ENCODE measurements at regions not wholly inside any gene's neighbourhood (a gene's known extent, or its start where the extent isn't known, plus 50 kb on each side); places are given as distances from the start of the nearest gene placed in this dataset.

- H3K4me3 ChIP-seq (ENCODE audit: low read depth, low read length): no peak overlapping the region
- DNase-seq (ENCODE audit: low read depth): no peak
- TF ChIP-seq, protein P1, sequence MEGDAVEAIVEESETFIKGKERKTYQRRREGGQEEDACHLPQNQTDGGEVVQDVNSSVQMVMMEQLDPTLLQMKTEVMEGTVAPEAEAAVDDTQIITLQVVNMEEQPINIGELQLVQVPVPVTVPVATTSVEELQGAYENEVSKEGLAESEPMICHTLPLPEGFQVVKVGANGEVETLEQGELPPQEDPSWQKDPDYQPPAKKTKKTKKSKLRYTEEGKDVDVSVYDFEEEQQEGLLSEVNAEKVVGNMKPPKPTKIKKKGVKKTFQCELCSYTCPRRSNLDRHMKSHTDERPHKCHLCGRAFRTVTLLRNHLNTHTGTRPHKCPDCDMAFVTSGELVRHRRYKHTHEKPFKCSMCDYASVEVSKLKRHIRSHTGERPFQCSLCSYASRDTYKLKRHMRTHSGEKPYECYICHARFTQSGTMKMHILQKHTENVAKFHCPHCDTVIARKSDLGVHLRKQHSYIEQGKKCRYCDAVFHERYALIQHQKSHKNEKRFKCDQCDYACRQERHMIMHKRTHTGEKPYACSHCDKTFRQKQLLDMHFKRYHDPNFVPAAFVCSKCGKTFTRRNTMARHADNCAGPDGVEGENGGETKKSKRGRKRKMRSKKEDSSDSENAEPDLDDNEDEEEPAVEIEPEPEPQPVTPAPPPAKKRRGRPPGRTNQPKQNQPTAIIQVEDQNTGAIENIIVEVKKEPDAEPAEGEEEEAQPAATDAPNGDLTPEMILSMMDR (IDR thresholded peaks at IDR 0.05; ENCODE audit: insufficient read depth, low read depth, low read length): no peak
These were observed 141.3 kb upstream of the PMEPA1 start for GRCh38 chr20:57851025-57851682.

- no peak for DNase-seq (ENCODE audit: low read depth)
- TF ChIP-seq, protein P1 (IDR thresholded peaks at IDR 0.05; ENCODE audit: insufficient read depth, low read depth, low read length): no peak
- no peak overlapping the region for H3K4me3 ChIP-seq (ENCODE audit: low read depth, low read length)
These were observed 139.9 kb upstream of the PMEPA1 start for GRCh38 chr20:57849521-57850215.

DNA sequence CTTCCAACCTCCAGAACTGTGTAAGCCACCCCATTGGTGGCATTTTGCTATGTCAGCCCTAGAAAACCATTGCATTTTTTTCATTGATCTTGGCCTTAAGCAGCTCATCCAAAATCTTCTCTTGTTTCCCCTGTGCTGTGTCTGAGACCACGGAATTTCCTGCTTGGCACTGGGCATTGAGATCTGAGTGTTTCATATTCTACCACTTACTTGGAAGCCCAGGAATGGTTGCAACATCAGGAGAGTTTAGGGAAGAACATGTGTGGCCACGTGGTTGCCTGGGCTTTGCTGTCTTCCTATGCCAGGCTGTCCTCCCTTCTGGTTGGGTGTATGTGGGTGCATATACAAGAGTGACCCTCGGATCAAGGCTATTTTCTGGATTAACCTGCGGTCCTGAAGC is 139.3 kb upstream of the PMEPA1 start:
- TF ChIP-seq, protein P1 (IDR thresholded peaks at IDR 0.05; ENCODE audit: insufficient read depth, low read depth, low read length): no peak
- no peak overlapping the region for H3K4me3 ChIP-seq (ENCODE audit: low read depth, low read length)
- DNase-seq (ENCODE audit: low read depth): no peak

GRCh38 chr20:57848282-57848681 is 138.5 kb upstream of the PMEPA1 start:
- TF ChIP-seq, protein P1 (IDR thresholded peaks at IDR 0.05; ENCODE audit: insufficient read depth, low read depth, low read length): no peak
- no peak for DNase-seq (ENCODE audit: low read depth)
- H3K4me3 ChIP-seq (ENCODE audit: low read depth, low read length): no peak overlapping the region

DNA sequence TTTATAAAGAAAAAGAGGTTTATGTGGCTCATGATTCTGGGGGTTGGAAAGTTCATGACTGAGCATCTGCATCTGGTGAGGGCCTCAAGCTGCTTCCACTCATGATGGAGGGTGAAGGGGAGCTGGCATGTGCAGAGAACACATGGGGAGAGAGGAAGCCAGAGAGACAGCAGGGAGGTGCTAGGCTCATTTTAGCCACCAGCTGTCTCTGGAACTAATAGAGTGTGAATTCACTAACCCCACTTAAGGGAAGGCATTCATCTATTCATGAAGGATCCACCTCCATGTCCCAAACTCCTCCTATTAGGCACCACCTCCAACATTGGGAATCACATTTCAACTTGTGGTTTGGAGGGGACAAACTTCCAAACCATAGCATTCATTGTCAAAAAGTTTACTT is 137.3 kb upstream of the PMEPA1 start:
- H3K4me3 ChIP-seq (ENCODE audit: low read depth, low read length): no peak overlapping the region
- TF ChIP-seq, protein P1 (IDR thresholded peaks at IDR 0.05; ENCODE audit: insufficient read depth, low read depth, low read length): no peak
- no peak for DNase-seq (ENCODE audit: low read depth)

- no peak overlapping the region for H3K4me3 ChIP-seq (ENCODE audit: low read depth, low read length)
- DNase-seq (ENCODE audit: low read depth): no peak
- TF ChIP-seq, protein P1 (IDR thresholded peaks at IDR 0.05; ENCODE audit: insufficient read depth, low read depth, low read length): no peak
These were observed 135.1 kb upstream of the PMEPA1 start for GRCh38 chr20:57844626-57845596.
